Gastroesophageal sphincter (tissue), 4 donors: ENCODE measurements at regions not wholly inside any gene's neighbourhood (a gene's known extent, or its start where the extent isn't known, plus 50 kb on each side); places are given as distances from the start of the nearest gene placed in this dataset.

Experiments
- ATAC-seq: fragments of 150-250 bp; one replicate; pipeline ENCODE4 v1.9.1; 2016; ENCODE audit warnings: mild to moderate bottlenecking, moderate library complexity
- H3K27ac ChIP-seq, 4 donors: fragments of 200-600 bp; sonication (generic) in 3 of 4; 1 replicate in 3 of 4; 2 replicates in 1 of 4; pipeline ENCODE4 v1.5.1; 2016 to 2019
- H3K27me3 ChIP-seq: fragments of 200-600 bp; sonication (generic); one replicate; pipeline ENCODE4 v1.5.1; 2019
- H3K36me3 ChIP-seq, 2 donors: fragments of 200-600 bp; sonication (generic); one replicate each; pipeline ENCODE4 v1.5.1; 2019; ENCODE audit warnings: control low read depth in 1 of 2
- H3K4me1 ChIP-seq, 3 donors: fragments of 200-600 bp; sonication (generic); 1 replicate in 2 of 3; 2 replicates in 1 of 3; pipeline ENCODE4 v1.5.1; 2016 to 2019; ENCODE audit warnings: control low read depth in 2 of 3
- H3K4me3 ChIP-seq, 2 donors: fragments of 200-600 bp; sonication (generic); one replicate each; pipeline ENCODE4 v1.5.1; 2019; ENCODE audit warnings: mild to moderate bottlenecking in 1 of 2, moderate library complexity in 1 of 2
- H3K9me3 ChIP-seq, 3 donors: fragments of 200-600 bp; sonication (generic); one replicate each; pipeline ENCODE4 v1.5.1; 2017 to 2019; ENCODE audit warnings: control low read depth in 2 of 3
- EP300 ChIP-seq: sonication (generic); formaldehyde crosslinking; IDR thresholded peaks from one replicate; pipeline ENCODE4 v1.6.1; 2017; ENCODE audit warnings: antibody characterized with exemption, mild to moderate bottlenecking
- POLR2A ChIP-seq, 2 donors: fragments of 450-650 bp; IDR thresholded peaks; one replicate each; pipeline ENCODE4 v1.6.1; 2017; ENCODE audit warnings: antibody characterized with exemption in 2 of 2, mild to moderate bottlenecking in 2 of 2, moderate library complexity in 1 of 2
- POLR2AphosphoS5 ChIP-seq: sonication (generic); formaldehyde crosslinking; IDR thresholded peaks from one replicate; pipeline ENCODE4 v1.6.1; 2017; ENCODE audit warnings: antibody characterized with exemption
- WGBS, 2 donors: methylation state at CpG; one replicate each; pipeline ENCODE4 v1.1.5; 2018; ENCODE audit warnings: low coverage in 1 of 2; 5-methylcytosine and 5-hydroxymethylcytosine counted together
- TF ChIP-seq, protein P1 (sequence below), 4 experiments: fragments of 200-600 bp in 2 of 4; fragments of 450-650 bp in 2 of 4; sonication (generic) in 1 of 4; IDR thresholded peaks; one replicate each; pipeline ENCODE4 v1.5.1; 2017 to 2019; ENCODE audit warnings: antibody characterized with exemption in 4 of 4, mild to moderate bottlenecking in 2 of 4, moderate library complexity in 2 of 4

DNA sequence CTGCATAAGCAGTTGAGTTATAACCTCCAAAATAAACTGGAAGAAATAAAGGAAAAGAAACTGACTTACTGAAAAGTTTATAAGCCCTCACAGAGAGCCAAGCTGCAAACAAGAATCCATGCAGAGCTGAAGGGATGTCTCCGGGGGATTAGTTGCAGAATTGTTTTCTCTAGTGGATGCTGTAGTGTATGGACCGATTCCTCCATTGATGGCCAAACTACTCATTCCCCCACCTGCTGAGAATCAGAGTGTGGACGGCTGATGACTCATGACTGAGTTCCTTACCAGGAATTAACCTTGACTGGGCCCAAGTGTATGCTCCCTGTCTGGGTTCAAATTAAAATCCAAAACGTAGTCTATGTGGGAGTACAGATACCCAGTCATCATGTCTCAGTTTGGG lies 93.9 kb upstream of the CDH8 start:
- H3K4me3 ChIP-seq, result no peak overlapping the region
- TF ChIP-seq POLR2A (IDR thresholded peaks at IDR 0.05) (no peak), POLR2AphosphoS5 (no peak), EP300 (no peak)
- TF ChIP-seq, protein P1, sequence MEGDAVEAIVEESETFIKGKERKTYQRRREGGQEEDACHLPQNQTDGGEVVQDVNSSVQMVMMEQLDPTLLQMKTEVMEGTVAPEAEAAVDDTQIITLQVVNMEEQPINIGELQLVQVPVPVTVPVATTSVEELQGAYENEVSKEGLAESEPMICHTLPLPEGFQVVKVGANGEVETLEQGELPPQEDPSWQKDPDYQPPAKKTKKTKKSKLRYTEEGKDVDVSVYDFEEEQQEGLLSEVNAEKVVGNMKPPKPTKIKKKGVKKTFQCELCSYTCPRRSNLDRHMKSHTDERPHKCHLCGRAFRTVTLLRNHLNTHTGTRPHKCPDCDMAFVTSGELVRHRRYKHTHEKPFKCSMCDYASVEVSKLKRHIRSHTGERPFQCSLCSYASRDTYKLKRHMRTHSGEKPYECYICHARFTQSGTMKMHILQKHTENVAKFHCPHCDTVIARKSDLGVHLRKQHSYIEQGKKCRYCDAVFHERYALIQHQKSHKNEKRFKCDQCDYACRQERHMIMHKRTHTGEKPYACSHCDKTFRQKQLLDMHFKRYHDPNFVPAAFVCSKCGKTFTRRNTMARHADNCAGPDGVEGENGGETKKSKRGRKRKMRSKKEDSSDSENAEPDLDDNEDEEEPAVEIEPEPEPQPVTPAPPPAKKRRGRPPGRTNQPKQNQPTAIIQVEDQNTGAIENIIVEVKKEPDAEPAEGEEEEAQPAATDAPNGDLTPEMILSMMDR (IDR thresholded peaks at IDR 0.05), result no peak
- no peak for ATAC-seq
- no peaks in the 10 kb centered on the region for H3K4me1 ChIP-seq
- no peaks in the 10 kb centered on the region for H3K27me3 ChIP-seq
- WGBS, 2 donors, result 59 to 71% methylated on average over 4 of the region's 4 CpGs
- no peaks in the 10 kb centered on the region for H3K36me3 ChIP-seq
- no peak overlapping the region for H3K27ac ChIP-seq
- peaks cover 0 to 10% (median 0%) of the 10 kb centered on the region in 3 donors for H3K9me3 ChIP-seq

DNA sequence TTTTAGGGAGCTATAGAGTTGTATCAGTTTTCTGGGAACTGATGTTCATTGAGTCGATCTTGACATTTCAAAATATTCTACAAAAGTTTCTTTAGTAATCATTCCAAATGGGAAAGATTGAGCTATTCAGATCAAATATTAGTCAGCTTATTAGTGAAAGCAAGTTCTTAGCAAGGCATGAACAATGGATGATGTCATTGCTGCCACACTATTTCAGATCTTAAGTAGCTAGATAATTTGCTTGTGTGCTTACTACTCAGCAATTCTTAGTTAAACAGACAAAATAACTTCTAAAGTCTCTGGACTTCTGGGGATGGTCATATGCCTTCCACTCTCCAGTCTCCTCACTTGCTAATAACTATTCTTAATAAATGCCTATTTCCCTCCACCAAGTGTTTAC lies 69.0 kb upstream of the CDH8 start:
- H3K4me1 ChIP-seq, result no peaks in the 10 kb centered on the region
- WGBS, 2 donors, result 69 to 100% methylated on average over 1 of the region's 1 CpG
- H3K9me3 ChIP-seq, result no peaks in the 10 kb centered on the region
- no peaks in the 10 kb centered on the region for H3K36me3 ChIP-seq
- TF ChIP-seq, protein P1 (IDR thresholded peaks at IDR 0.05), result no peak
- TF ChIP-seq EP300 (no peak), POLR2A (IDR thresholded peaks at IDR 0.05) (no peak), POLR2AphosphoS5 (no peak)
- no peak overlapping the region for H3K4me3 ChIP-seq
- no peak for ATAC-seq
- no peak overlapping the region for H3K27ac ChIP-seq
- H3K27me3 ChIP-seq, result no peaks in the 10 kb centered on the region

DNA sequence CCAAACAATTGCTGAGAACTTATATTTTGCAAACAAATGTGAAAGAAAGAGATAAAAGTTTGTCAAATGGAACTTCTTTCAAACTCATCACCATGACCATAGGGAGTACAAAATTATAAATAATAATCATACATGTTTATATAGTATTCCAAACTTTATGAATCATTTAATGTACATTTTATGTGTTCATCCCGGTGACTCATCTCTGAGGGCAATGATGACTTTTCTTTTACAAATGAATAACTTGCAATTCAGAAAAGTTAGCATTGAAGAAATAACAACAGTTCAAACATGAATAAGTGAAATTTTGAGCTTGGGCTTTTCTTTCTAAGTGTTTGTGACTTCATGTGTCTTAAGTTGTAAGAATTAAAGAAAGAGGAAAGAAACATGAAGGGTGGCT lies 66.3 kb upstream of the CDH8 start:
- ATAC-seq, result no peak
- Histone ChIP-seq H3K27me3 (no peaks in the 10 kb centered on the region), H3K36me3 (no peaks in the 10 kb centered on the region), H3K9me3 (no peaks in the 10 kb centered on the region), H3K4me1 (no peaks in the 10 kb centered on the region), H3K4me3 (no peak overlapping the region), H3K27ac (no peak overlapping the region)
- TF ChIP-seq, protein P1 (IDR thresholded peaks at IDR 0.05), result no peak
- no peak for TF ChIP-seq POLR2AphosphoS5
- no peak for TF ChIP-seq EP300
- WGBS, 2 donors, result 64 to 83% methylated on average over 1 of the region's 1 CpG

DNA sequence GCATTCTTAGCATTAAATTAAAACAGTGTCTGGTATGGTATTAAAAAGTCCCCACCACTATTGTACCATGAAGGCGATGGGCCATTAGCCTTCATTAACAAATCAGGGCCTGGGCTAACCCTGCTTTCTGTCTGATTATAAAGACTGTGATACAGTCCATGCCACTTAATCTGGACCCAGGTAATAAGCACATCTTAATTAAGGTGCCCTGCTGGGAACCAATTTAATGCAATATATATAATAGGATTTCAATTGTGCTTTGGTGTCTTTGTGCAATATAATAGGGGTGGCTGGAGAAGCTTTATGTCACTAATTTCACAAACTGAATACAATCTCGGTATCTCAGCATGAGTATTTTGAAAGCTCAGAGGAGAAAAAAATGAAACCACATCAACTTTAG lies 64.4 kb upstream of the CDH8 start:
- Histone ChIP-seq H3K4me3 (no peak overlapping the region), H3K27ac (no peak overlapping the region), H3K9me3 (no peaks in the 10 kb centered on the region), H3K27me3 (no peaks in the 10 kb centered on the region), H3K36me3 (no peaks in the 10 kb centered on the region), H3K4me1 (no peaks in the 10 kb centered on the region)
- TF ChIP-seq EP300 (no peak), POLR2AphosphoS5 (no peak), POLR2A (IDR thresholded peaks at IDR 0.05) (no peak)
- TF ChIP-seq, protein P1 (IDR thresholded peaks at IDR 0.05), result no peak
- 35 to 69% methylated on average over 2 of the region's 2 CpGs for WGBS, 2 donors
- no peak for ATAC-seq

DNA sequence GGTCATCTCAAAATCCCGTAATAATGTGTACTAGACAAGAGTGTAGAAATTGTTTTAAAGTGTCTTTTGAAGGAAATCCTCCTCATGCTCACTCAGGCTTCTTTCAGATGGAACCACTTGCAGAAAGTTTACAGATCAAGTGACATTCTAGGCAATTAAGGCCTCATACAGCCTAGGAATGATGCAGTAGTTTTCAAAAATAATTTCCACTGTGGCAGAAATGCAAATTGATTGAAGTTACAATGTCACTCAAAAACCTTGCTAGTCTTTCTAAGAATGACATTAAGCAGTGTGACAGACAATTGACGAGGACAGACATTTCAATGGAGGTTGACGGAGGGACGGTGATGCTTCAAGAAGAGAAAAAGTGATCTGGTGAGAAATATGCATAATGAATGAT lies 53.5 kb upstream of the CDH8 start:
- no peak overlapping the region for H3K27ac ChIP-seq
- TF ChIP-seq POLR2AphosphoS5, result no peak
- TF ChIP-seq POLR2A (IDR thresholded peaks at IDR 0.05), result no peak
- TF ChIP-seq EP300, result no peak
- TF ChIP-seq, protein P1 (IDR thresholded peaks at IDR 0.05), result no peak
- no peaks in the 10 kb centered on the region for H3K36me3 ChIP-seq
- H3K9me3 ChIP-seq, result no peaks in the 10 kb centered on the region
- H3K4me1 ChIP-seq, result no peaks in the 10 kb centered on the region
- ATAC-seq, result no peak
- no peak overlapping the region for H3K4me3 ChIP-seq
- H3K27me3 ChIP-seq, result no peaks in the 10 kb centered on the region
- WGBS, 2 donors, result 84 to 92% methylated on average over 4 of the region's 4 CpGs
